SK-N-SH (cell line): ENCODE measurements at regions not wholly inside any gene's neighbourhood (a gene's known extent, or its start where the extent isn't known, plus 50 kb on each side); places are given as distances from the start of the nearest gene placed in this dataset.

Source experiments
- CTCF ChIA-PET: fragments of 300-600, 350-600 bp; formaldehyde crosslinking; extraction: SDS; loops from one replicate; lab custom pipeline; 2021; lab: Yijun Ruan, JAX
- POLR2A ChIA-PET: fragments of 350-600 bp; sonication (Branson Sonifier 250); formaldehyde crosslinking; extraction: SDS; loops from one replicate; lab custom pipeline; 2020; ENCODE audit warnings: antibody characterized with exemption, inconsistent platforms; lab: Yijun Ruan, JAX
- DNase-seq: peaks from one replicate; pipeline ENCODE4 v3.0.0; 2012
- H2AFZ ChIP-seq: fragments of 200-600 bp; sonication (generic); 2 replicates; pipeline ENCODE4 v1.8.1; 2016; ENCODE audit warnings: antibody characterized with exemption, mild to moderate bottlenecking, low read depth
- H3F3A ChIP-seq: fragments of 200-600 bp; sonication (generic); replicated peaks from 2 replicates; pipeline ENCODE3; 2016; ENCODE audit warnings: antibody characterized with exemption, mild to moderate bottlenecking; ENCODE audit not compliant: insufficient read depth
- H3K27ac ChIP-seq, 2 experiments: fragments of 200-500 bp in 1 of 2; fragments of 200-600 bp in 1 of 2; sonication (Bioruptor generic) in 1 of 2; sonication (generic), shearing (Covaris generic) in 1 of 2; 2 replicates each; pipeline versions ENCODE4 v1.5.1 to v1.6.1; 2014 to 2016; ENCODE audit warnings: low read depth in 2 of 2, inconsistent platforms in 1 of 2, low read length in 1 of 2, mild to moderate bottlenecking in 1 of 2, mixed read lengths in 1 of 2
- H3K27me3 ChIP-seq: fragments of 200-600 bp; sonication (generic), shearing (Covaris generic); 2 replicates; pipeline ENCODE4 v1.6.1; 2016; ENCODE audit warnings: mixed run types; ENCODE audit not compliant: insufficient read depth
- H3K36me3 ChIP-seq, 2 experiments: fragments of 200-500 bp in 1 of 2; fragments of 200-600 bp in 1 of 2; sonication (Bioruptor generic) in 1 of 2; sonication (generic) in 1 of 2; replicated peaks in 1 of 2; 2 replicates each; pipeline versions ENCODE3 to v1.5.1; 2014 to 2016; ENCODE audit warnings: low read length in 1 of 2, mild to moderate bottlenecking in 1 of 2; ENCODE audit not compliant: insufficient read depth in 2 of 2, control insufficient read depth in 1 of 2
- H3K4me1 ChIP-seq, 2 experiments: fragments of 200-500 bp in 1 of 2; fragments of 200-600 bp in 1 of 2; sonication (Bioruptor generic) in 1 of 2; sonication (generic), shearing (Covaris generic) in 1 of 2; 2 replicates each; pipeline versions ENCODE4 v1.5.1 to v1.6.1; 2014 to 2016; ENCODE audit warnings: low read depth in 1 of 2, low read length in 1 of 2, mixed run types in 1 of 2; ENCODE audit not compliant: insufficient read depth in 2 of 2, control insufficient read depth in 1 of 2
- H3K4me2 ChIP-seq: fragments of 200-600 bp; sonication (generic), shearing (Covaris generic); 2 replicates; pipeline ENCODE4 v1.6.1; 2017; ENCODE audit warnings: mixed run types
- H3K4me3 ChIP-seq, 2 experiments: fragments of 200-500 bp in 1 of 2; fragments of 200-600 bp in 1 of 2; sonication (Bioruptor generic) in 1 of 2; sonication (generic), shearing (Covaris generic) in 1 of 2; 2 replicates each; pipeline versions ENCODE4 v1.5.1 to v1.8.1; 2014 to 2016; ENCODE audit warnings: low read depth in 2 of 2, inconsistent platforms in 1 of 2, low read length in 1 of 2, mild to moderate bottlenecking in 1 of 2, mixed read lengths in 1 of 2, moderate library complexity in 1 of 2
- H3K79me2 ChIP-seq: fragments of 200-600 bp; sonication (generic); 2 replicates; pipeline ENCODE4 v1.8.1; 2017; ENCODE audit warnings: mild to moderate bottlenecking; ENCODE audit not compliant: insufficient read depth
- H3K9ac ChIP-seq: fragments of 200-600 bp; sonication (generic); 2 replicates; pipeline ENCODE4 v1.6.1; 2017; ENCODE audit warnings: mixed run types
- H3K9me2 ChIP-seq: fragments of 200-600 bp; sonication (generic); 2 replicates; pipeline ENCODE4 v1.6.1; 2017; ENCODE audit warnings: mixed run types
- H3K9me3 ChIP-seq: fragments of 200-600 bp; sonication (generic); 2 replicates; pipeline ENCODE4 v1.6.1; 2017; ENCODE audit warnings: mixed run types, mild to moderate bottlenecking, moderate library complexity
- H4K20me1 ChIP-seq: fragments of 200-600 bp; sonication (generic); 2 replicates; pipeline ENCODE4 v1.6.1; 2017; ENCODE audit warnings: mild to moderate bottlenecking, mixed run types; ENCODE audit not compliant: insufficient read depth
- EP300 ChIP-seq, 2 experiments: IDR thresholded peaks; 2 replicates each; pipeline versions ENCODE4 v1.4.0 to v1.6.1; 2012; ENCODE audit warnings: borderline replicate concordance in 1 of 2, low read depth in 1 of 2, low read length in 1 of 2
- MXI1 ChIP-seq: IDR thresholded peaks from 2 replicates; pipeline ENCODE4 v1.6.1; 2012; ENCODE audit warnings: mild to moderate bottlenecking, low read depth, low read length, improper control_type of control experiment
- RFX5 ChIP-seq: IDR thresholded peaks from 2 replicates; pipeline ENCODE4 v1.6.1; 2012; ENCODE audit warnings: mild to moderate bottlenecking, improper control_type of control experiment, low read length
- SMC3 ChIP-seq: IDR thresholded peaks from 2 replicates; pipeline ENCODE4 v1.6.1; 2012; ENCODE audit warnings: low read depth, low read length, improper control_type of control experiment
- TCF12 ChIP-seq: IDR thresholded peaks from 2 replicates; pipeline ENCODE4 v1.4.0; 2012
- YY1 ChIP-seq: IDR thresholded peaks from 2 replicates; pipeline ENCODE4 v1.4.0; 2012; ENCODE audit warnings: low read depth, mild to moderate bottlenecking
- WGBS: methylation state at CpG from one replicate; pipeline ENCODE4 v1.1.6; 2017; ENCODE audit warnings: low lambda C conversion rate; 5-methylcytosine and 5-hydroxymethylcytosine counted together
- TF ChIP-seq, protein P1 (sequence below): IDR thresholded peaks from 2 replicates; pipeline ENCODE4 v1.6.1; 2012; ENCODE audit warnings: mild to moderate bottlenecking, low read depth, low read length, moderate library complexity
- TF ChIP-seq, protein P2 (sequence below): fragments of 200-600 bp; sonication (generic); IDR thresholded peaks from 2 replicates; pipeline ENCODE4 v1.6.1; 2017; ENCODE audit warnings: antibody characterized with exemption, mild to moderate bottlenecking, moderate library complexity
- TF ChIP-seq, protein P3 (sequence below): IDR thresholded peaks from 2 replicates; pipeline ENCODE4 v1.4.0; 2012; ENCODE audit warnings: low read depth, borderline replicate concordance
- TF ChIP-seq, protein P4 (sequence below): fragments of 150-350 bp; IDR thresholded peaks from 2 replicates; pipeline ENCODE4 v1.6.1; 2017; ENCODE audit warnings: antibody characterized with exemption, low read length, low read depth, borderline replicate concordance

DNA sequence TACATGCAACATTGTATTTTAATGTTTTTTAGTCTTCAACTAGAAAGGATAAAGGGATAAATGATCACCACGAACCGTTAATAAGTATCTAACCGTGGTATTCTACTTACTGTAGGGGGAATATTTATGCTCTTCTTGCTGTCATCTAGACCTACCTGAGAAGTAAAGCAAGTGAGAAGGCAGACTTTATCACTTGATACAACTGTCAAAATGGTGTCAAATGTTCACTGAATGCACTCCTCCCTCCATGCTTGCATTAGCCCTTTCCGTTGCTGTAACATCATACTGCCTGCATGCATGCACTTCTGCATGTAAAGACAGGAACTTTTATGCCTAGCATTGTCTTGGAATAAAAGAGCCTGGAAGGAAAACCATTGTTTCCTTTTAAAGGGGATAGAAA is 298.6 kb upstream of the PMFBP1 start (continued):
- TF ChIP-seq, protein P1, sequence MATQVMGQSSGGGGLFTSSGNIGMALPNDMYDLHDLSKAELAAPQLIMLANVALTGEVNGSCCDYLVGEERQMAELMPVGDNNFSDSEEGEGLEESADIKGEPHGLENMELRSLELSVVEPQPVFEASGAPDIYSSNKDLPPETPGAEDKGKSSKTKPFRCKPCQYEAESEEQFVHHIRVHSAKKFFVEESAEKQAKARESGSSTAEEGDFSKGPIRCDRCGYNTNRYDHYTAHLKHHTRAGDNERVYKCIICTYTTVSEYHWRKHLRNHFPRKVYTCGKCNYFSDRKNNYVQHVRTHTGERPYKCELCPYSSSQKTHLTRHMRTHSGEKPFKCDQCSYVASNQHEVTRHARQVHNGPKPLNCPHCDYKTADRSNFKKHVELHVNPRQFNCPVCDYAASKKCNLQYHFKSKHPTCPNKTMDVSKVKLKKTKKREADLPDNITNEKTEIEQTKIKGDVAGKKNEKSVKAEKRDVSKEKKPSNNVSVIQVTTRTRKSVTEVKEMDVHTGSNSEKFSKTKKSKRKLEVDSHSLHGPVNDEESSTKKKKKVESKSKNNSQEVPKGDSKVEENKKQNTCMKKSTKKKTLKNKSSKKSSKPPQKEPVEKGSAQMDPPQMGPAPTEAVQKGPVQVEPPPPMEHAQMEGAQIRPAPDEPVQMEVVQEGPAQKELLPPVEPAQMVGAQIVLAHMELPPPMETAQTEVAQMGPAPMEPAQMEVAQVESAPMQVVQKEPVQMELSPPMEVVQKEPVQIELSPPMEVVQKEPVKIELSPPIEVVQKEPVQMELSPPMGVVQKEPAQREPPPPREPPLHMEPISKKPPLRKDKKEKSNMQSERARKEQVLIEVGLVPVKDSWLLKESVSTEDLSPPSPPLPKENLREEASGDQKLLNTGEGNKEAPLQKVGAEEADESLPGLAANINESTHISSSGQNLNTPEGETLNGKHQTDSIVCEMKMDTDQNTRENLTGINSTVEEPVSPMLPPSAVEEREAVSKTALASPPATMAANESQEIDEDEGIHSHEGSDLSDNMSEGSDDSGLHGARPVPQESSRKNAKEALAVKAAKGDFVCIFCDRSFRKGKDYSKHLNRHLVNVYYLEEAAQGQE, result no peak
- TF ChIP-seq, protein P2, sequence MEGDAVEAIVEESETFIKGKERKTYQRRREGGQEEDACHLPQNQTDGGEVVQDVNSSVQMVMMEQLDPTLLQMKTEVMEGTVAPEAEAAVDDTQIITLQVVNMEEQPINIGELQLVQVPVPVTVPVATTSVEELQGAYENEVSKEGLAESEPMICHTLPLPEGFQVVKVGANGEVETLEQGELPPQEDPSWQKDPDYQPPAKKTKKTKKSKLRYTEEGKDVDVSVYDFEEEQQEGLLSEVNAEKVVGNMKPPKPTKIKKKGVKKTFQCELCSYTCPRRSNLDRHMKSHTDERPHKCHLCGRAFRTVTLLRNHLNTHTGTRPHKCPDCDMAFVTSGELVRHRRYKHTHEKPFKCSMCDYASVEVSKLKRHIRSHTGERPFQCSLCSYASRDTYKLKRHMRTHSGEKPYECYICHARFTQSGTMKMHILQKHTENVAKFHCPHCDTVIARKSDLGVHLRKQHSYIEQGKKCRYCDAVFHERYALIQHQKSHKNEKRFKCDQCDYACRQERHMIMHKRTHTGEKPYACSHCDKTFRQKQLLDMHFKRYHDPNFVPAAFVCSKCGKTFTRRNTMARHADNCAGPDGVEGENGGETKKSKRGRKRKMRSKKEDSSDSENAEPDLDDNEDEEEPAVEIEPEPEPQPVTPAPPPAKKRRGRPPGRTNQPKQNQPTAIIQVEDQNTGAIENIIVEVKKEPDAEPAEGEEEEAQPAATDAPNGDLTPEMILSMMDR, result no peak

DNA sequence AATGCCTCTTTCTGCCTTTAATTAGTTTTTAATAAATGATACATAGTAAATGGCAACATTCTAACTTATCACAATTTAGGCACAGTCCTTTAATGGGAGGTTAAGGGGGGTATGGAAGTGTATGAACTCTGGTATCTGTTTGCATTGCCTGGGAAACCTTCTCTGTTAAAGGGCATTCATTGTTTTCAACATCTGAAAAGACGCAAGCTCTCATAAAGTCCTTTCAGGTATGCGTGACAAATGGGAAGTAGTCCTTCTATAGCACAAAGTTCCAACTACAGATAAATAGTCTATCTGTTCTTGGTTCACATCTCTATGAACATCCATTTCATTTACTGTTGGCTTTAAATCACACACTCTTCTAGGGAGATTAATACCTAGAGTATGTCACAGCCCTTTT is 298.0 kb upstream of the PMFBP1 start:
- Histone ChIP-seq H3K4me3 (no peak overlapping the region), H4K20me1 (no peaks in the 10 kb centered on the region), H3F3A (peaks cover 9% of the 10 kb centered on the region), H3K79me2 (no peaks in the 10 kb centered on the region), H2AFZ (no peak overlapping the region; the same call in 1 of the 2 replicates), H3K9me3 (no peaks in the 10 kb centered on the region), H3K27me3 (no peaks in the 10 kb centered on the region), H3K36me3 (no peaks in the 10 kb centered on the region), H3K9me2 (no peaks in the 10 kb centered on the region), H3K4me2 (no peak overlapping the region), H3K27ac (no peak overlapping the region), H3K9ac (no peak overlapping the region), H3K4me1 (peaks cover 0 to 3% of the 10 kb centered on the region in 2 experiments; a peak in 1 of 4 replicates)
- POLR2A ChIA-PET, result no interaction called here
- WGBS, result 100% methylated on average over 2 of the region's 2 CpGs
- no peak for DNase-seq
- TF ChIP-seq, protein P3, sequence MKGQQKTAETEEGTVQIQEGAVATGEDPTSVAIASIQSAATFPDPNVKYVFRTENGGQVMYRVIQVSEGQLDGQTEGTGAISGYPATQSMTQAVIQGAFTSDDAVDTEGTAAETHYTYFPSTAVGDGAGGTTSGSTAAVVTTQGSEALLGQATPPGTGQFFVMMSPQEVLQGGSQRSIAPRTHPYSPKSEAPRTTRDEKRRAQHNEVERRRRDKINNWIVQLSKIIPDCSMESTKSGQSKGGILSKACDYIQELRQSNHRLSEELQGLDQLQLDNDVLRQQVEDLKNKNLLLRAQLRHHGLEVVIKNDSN, result no peak
- TF ChIP-seq RFX5 (no peak), YY1 (no peak), SMC3 (no peak), MXI1 (no peak), EP300 (IDR thresholded peaks at IDR 0.05; ENCODE audit: borderline replicate concordance in 1 of 2, low read depth in 1 of 2, low read length in 1 of 2) (no peak), TCF12 (no peak)
- TF ChIP-seq, protein P4, sequence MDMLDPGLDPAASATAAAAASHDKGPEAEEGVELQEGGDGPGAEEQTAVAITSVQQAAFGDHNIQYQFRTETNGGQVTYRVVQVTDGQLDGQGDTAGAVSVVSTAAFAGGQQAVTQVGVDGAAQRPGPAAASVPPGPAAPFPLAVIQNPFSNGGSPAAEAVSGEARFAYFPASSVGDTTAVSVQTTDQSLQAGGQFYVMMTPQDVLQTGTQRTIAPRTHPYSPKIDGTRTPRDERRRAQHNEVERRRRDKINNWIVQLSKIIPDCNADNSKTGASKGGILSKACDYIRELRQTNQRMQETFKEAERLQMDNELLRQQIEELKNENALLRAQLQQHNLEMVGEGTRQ, result no peak
- CTCF ChIA-PET, result interaction anchor here (0.8 to 9.8 kb wide), 4 partner anchors 31 to 345 kb away, joined by 3 to 57 read pairs (median 4); no protein-coding TSS in a partner anchor
